PFSK-1 (cell line): ENCODE measurements at regions not wholly inside any gene's neighbourhood (a gene's known extent, or its start where the extent isn't known, plus 50 kb on each side); places are given as distances from the start of the nearest gene placed in this dataset.

Experiments
- POLR2AphosphoS5 ChIP-seq: IDR thresholded peaks from 2 replicates; pipeline ENCODE4 v1.6.1; 2012; ENCODE audit warnings: low read depth, mild to moderate bottlenecking, control low read depth, low read length, moderate library complexity
- SIN3A ChIP-seq: IDR thresholded peaks from 2 replicates; pipeline ENCODE4 v1.6.1; 2012; ENCODE audit warnings: mild to moderate bottlenecking, low read length, moderate library complexity, borderline replicate concordance; ENCODE audit not compliant: insufficient read depth
- TAF1 ChIP-seq: IDR thresholded peaks from 2 replicates; pipeline ENCODE4 v1.6.1; 2012; ENCODE audit warnings: low read length, control low read depth, borderline replicate concordance; ENCODE audit not compliant: insufficient read depth

DNA sequence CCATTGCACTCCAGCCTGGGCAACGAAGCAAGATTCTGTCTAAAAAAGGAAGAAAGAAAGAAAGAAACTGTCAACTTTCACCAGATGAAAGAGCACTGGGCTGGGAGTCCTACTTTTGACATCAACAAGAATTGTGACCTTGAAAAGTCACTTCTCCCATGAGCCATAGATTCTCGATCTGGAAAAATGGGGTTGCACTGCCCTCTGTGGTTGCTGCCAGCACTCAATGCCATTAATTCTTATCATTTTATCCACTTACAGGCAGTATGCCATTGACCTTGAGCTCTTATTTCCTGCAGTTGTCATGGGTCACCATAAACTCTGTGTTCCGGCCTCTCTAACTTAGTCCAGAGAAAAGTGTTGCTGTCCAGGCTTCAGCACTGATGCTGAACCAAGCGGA is 137.2 kb downstream of the NOC3L start:
- no peak for TF ChIP-seq TAF1
- no peak for TF ChIP-seq POLR2AphosphoS5
- TF ChIP-seq SIN3A: no peak
